CD4-positive, alpha-beta T cell treated with Interleukin-1 beta for 1 hour (primary cell): ENCODE measurements at regions not wholly inside any gene's neighbourhood (a gene's known extent, or its start where the extent isn't known, plus 50 kb on each side); places are given as distances from the start of the nearest gene placed in this dataset.

Experiments
- DNase-seq, 2 donors: peaks; one replicate each; pipeline ENCODE4 v3.0.0-alpha.2; 2020 to 2022

- DNase-seq, result no peak
Observed at GRCh38 chr12:58544281-58544680, 376.0 kb downstream of the LRIG3 start.

DNA sequence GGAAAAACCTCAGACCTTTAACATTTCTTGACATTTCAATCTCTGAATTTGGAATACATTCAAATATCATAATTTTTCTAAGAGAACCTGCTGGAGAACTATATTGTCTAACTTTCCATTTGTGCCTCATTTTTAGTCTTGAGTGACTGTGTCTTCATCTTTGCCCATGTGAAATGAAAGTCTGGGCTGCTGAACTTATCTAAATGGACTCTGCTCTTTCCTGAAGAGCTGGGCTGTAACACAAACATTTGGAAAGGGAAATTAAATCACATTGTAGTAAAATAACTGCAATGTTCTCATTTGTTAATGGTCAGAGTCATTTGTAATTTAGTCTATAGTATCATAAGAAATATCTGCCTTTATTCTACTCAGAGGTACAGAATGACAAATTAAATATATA is 373.1 kb downstream of the LRIG3 start:
- no peak for DNase-seq

DNA sequence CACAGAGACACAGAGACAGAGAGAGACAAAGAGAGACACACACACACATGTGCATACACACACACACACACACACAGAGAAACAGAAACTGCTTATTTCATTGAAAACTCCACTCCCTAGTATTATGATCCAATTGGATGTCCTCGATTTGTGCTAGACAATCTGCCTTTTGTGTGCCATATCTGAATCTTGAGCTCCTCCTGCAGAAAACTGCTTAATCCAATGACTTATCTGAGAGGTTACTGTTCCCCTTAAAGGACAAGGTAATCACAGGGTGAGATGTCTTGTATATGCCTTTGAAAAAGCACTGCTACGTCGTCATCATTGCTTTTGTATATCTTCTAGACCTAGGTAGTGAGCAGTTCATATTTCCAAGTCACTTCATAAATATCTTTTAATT is 371.5 kb downstream of the LRIG3 start:
- no peak for DNase-seq

GRCh38 chr12:58554522-58555157 is 365.7 kb downstream of the LRIG3 start:
- DNase-seq, result no peak

- DNase-seq, result no peak
Observed at GRCh38 chr12:58557171-58557570, 363.1 kb downstream of the LRIG3 start.

DNA sequence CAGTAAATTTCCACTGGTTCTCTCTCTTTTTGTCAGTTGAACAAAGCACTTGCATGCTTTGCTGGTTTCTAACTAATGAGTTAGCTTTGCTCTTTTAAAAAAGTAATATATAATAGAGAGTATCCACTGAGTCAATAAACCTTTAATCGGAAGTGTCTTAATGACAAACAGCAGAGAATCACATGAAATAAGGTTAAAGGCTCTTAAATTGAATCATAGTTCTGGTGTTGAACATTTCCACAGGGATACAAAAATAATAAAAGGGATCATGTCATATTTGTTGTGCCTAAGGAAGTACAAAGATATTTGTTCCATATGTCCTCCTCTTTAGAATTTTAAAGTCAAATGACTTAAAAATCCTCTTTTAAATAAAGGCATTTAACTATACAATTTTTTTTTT is 362.6 kb downstream of the LRIG3 start:
- DNase-seq, result no peak

DNA sequence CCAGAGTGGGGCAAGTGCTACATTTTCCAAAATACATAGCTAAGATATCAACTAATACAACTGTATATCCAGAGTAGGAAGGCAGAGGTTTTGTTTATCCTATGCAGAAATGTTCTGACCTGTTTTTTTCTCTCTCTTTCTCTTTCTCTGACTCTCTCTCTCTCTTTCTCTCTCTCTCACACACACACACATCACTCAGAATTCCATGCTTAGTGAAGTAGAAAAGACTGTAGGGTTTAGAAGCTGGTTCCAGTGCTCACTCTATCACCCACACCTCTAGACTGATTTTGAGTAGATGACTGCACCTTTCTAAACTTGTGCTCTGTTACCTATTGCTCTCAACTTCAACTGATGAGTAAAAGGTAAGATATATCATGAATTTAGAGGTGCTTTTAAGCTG is 356.7 kb downstream of the LRIG3 start:
- no peak for DNase-seq

DNA sequence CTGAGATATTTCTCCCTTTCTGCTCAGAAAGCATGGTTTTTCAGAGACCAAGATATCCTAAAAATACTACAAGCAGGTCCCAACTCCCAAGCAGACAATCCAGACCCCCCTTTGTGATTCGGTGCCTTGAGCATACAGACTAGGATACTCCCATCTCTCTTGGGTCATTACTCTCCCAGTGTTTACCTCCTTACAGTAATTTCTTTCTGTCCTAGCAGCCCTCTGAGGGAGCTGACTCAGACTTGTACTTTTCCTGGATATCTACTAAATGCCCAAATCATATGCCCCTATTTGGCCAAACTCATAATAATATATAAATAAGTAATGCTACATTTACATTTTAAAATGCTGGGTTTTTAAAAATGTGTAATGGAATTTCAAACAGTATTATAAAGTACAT is 355.6 kb downstream of the LRIG3 start:
- no peak for DNase-seq

DNA sequence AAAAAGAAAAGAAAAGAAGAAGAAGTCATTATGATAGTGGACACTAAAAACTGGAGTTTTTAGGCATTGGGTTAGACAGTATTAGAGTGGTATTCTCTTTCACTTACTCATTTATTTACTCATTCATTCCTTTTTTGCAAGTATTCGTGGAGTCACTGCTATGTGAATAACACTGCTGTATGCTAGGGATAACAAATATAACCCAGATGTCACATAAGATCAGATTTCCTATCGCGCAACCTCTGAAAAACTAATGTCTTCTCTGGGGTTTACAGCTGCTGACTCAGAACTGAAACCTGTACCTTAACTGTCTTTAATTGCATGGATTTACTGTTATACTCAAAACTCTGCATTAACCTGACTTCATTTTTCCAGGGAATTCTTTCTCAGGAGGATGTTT is 353.7 kb downstream of the LRIG3 start:
- no peak for DNase-seq

DNA sequence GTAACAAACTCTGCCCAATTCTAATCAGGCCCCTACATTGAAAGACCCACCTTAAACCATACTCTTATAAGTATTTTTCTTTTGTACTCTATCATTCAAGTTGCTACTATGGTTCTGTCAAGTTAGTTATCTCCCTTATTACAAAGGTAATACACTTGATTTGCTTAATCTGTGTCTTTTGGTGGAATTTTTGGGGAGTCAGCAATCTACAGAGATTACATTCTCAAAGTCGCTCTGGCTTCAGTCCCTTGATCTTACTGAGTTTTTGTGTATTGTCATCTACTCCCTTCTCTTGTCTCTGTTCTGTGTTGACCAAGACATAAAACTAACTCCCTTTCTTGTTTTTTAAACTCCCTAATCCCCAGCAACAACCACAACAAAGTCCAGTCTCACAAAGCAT is 353.1 kb downstream of the LRIG3 start:
- DNase-seq, result no peak

- no peak for DNase-seq
Observed at GRCh38 chr12:58570411-58570810, 349.9 kb downstream of the LRIG3 start.

DNA sequence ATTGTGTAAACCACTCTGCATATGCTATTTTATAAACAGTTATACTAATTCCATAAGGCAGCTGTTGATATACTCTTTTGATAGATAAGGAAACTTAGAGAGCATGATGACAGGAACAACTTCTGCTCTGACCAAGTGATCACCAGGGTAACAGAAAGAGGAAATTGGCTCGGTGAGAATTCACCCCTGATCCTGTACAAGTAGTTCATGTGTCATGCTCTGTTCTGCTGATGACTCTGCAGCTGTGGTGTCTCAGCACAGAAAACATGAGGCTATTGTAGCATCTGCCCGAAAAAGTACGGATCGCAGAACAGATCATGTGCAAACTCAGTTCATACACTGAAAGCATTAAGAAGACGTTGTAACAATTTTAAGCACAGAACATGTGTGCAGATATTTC is 345.0 kb downstream of the LRIG3 start:
- no peak for DNase-seq

- no peak for DNase-seq
Observed at GRCh38 chr12:58576081-58576480, 344.2 kb downstream of the LRIG3 start.

DNA sequence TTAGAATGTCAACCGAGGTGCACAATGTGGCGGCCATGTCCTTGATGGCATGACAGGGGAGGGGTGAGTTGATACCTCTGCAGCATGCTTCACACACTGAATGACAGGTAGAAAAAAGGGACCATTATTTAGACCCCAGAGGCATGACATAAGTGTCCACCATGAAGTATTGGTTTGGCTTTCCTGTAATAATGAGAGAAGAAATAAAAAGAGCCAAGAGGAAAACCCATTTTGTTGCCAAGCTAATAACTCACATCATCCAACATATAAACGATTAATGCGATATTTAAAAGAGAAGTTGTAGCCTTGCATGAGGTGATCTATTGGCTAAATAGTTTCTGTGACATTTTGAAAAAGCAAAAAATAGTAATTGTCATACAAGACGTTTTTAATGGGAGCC is 343.4 kb downstream of the LRIG3 start:
- DNase-seq, result no peak

- DNase-seq, result no peak
Observed at GRCh38 chr12:58580095-58580494, 340.2 kb downstream of the LRIG3 start.

DNA sequence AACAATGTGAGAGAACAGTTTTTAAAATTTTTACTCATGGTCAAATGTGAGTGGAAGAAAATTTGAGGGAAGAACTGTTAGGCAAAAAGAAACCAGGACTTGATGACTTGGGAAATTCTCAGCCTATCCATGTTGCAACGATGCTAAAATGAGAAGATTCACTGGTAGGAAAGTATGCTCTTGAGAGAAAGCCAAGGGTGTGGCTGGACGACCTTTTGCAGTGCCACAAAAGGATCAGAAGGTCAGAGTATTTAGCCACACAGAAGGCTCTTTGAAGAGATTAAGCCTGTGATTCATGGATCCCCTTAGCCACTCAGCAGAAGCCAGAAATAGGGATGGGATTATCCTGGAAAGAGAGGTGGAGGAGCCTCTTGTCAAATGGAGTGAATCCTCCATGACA is 336.8 kb downstream of the LRIG3 start:
- DNase-seq, result no peak

GRCh38 chr12:58583940-58584339 is 336.4 kb downstream of the LRIG3 start:
- no peak for DNase-seq

DNA sequence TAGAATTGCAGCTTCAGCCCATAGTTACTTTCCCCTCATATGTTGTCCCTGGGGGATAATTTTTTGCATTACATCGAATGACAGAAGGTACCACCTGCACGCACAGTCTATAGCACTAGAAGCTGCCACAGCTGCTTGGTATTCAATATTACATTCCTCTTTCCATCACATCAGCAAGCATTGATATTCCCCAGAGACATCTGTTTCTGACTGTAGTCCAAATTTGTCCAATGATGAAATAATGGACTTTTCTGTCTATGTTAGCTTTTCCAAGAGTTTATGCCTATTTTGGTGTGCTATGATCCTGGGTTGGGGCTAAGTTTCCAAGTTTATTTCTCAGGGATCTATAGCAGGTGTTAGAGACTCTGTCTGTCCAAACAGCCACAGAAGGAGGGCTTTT is 335.4 kb downstream of the LRIG3 start:
- DNase-seq, result no peak

DNA sequence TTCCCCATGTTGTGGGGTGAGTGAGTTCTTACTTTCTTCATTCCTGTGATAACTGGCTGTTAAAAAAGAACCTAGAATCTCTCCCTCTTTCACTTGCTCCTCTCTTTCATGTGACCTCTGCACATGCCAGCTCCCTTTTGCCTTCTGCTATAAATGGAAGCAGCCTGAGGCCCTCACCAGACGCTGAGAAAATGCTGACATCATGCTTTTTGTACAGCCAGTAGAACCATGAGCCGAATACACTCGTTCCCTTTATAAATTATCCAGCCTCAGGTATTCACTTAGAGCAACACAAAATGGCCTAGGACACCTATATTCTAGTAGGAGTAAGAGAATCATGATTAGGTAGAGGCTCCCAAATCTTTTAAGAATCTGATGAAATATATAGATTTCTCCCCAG is 333.5 kb downstream of the LRIG3 start:
- DNase-seq, result no peak

GRCh38 chr12:58588770-58589169 is 331.5 kb downstream of the LRIG3 start:
- no peak for DNase-seq

DNA sequence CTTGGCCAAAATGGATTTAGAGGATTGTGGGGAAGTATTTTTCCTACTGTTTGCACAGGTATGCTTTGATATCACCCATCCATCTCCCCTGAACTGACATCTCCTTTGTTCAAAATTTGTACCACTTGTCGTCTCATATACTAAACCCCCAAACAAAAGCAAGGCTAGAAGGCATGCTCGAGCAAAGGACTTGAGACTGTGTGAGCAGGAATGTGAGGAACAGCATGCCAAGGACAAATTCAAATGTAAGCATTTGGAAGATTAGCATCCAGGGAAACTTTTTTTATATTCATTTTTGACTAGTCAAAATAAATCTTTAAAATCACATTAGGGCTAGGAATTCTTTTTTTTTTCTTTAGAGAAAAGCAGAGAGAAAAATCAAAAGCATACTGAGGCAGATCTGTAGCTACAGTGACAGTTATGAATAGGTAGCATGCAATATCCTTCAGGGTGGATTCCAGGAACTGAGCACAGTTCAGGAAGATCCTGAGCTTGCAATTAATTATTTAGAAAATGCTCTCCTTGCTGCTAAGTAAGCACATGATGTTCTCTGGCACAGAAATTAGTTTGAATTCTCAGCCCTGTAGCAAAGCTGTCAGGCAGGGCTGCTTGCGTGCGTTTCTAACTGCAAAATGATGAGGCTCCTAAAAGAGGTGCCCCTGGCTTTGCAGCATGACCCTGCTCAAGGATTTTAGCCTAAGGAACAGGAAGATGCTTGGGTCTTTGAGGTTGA is 327.7 kb downstream of the LRIG3 start:
- DNase-seq, result no peak

DNA sequence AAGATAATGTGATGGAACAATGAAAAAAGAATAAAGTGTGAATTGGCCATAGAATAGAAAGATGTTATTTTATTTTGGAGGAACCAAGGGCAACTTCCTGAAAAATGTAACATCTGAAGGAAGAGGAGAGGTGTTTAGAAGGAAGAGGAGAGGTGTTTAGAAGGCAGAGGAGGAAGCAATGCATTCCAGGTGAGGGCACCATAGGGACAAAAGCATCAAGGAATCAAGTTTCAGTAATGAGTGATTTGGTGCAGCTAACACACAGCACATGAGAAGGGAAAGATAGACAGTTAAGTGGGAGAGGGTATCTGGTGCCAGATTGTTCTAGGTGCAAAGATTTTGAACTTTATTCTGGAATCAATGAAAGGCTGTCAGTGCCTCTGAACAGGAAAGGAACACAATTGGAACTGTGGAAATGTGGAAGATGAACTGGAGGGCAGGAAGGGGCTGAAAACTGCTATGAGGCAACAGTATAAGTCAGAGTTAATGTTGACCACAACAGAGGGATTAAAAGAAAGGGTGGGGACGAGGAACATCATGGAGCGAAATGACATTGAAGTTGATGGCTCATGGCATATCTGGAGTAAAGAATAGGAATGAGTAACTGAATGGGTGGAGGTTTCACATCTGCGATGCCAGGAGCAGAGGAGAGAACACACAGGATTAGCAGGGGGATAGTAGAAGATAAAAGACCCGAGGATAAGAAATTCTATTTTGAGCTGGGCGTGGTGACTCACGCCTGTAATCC is 326.6 kb downstream of the LRIG3 start:
- DNase-seq, result no peak

DNA sequence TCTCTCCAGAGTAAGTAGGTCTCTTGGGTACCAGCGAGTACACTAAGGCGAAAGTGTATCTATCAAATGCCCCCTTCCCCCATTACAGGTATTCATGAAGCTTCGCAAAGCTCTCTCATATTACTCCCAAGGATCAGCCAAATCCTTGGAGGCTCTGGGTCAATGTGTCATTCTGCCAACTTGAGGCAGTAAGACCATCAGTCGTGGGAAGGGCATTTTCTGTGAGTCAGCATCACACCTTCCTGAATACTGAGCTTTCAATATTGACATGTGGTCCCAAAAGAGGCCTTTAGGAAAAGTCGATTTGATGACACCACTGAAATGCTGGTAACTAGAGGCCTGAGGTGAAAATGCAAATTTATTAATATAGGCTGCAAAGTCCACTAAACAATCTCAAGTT is 323.9 kb downstream of the LRIG3 start:
- no peak for DNase-seq

DNA sequence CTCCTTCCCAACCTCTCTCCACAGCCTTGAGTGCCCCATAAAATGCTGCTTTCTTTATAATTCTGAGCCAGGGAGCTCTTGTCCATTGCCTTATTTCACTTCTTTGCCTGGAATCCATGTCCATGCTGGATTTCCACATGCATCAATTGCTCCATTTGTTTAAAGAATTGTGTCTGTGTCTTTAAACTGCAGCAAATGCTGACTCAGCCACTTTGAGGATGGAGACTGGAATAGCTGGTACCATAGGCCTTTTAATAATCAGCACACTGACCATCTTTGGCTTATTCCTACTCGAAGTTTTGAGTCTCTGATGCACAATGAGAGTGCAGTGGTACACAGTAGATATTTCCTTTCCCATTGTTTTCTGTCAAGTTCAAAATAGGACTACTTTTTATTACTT is 318.8 kb downstream of the LRIG3 start:
- no peak for DNase-seq
